H9 (cell line): ENCODE measurements at regions not wholly inside any gene's neighbourhood (a gene's known extent, or its start where the extent isn't known, plus 50 kb on each side); places are given as distances from the start of the nearest gene placed in this dataset.

Experiments used
- DNase-seq: peaks from one replicate; pipeline ENCODE4 v3.0.0-alpha.2; 2017
- H2AFZ ChIP-seq: one replicate; pipeline ENCODE4 v1.6.1; 2013; ENCODE audit warnings: mild to moderate bottlenecking, low read length, control low read depth, moderate library complexity
- H2AK5ac ChIP-seq: 2 replicates; pipeline ENCODE4 v1.6.1; 2013; ENCODE audit warnings: low read length, control low read depth, mixed read lengths; ENCODE audit not compliant: insufficient read length
- H2BK120ac ChIP-seq: one replicate; pipeline ENCODE4 v1.6.1; 2013; ENCODE audit warnings: low read depth, mild to moderate bottlenecking, low read length, control low read depth, inconsistent platforms; ENCODE audit not compliant: poor library complexity, severe bottlenecking
- H2BK12ac ChIP-seq: 2 replicates; pipeline ENCODE4 v1.6.1; 2013; ENCODE audit warnings: low read length, control low read depth, mixed read lengths, low read depth; ENCODE audit not compliant: insufficient read length
- H2BK15ac ChIP-seq: 2 replicates; pipeline ENCODE4 v1.6.1; 2013; ENCODE audit warnings: low read depth, low read length, control low read depth
- H2BK20ac ChIP-seq: one replicate; pipeline ENCODE4 v1.6.1; 2013; ENCODE audit warnings: low read depth, mild to moderate bottlenecking, low read length, control low read depth, inconsistent platforms; ENCODE audit not compliant: poor library complexity, severe bottlenecking
- H2BK5ac ChIP-seq: 2 replicates; pipeline ENCODE4 v1.6.1; 2013; ENCODE audit warnings: low read length, control low read depth, mixed read lengths; ENCODE audit not compliant: insufficient read length
- H3K14ac ChIP-seq: 2 replicates; pipeline ENCODE4 v1.6.1; 2013; ENCODE audit warnings: low read length, control low read depth; ENCODE audit not compliant: insufficient read depth
- H3K18ac ChIP-seq: 2 replicates; pipeline ENCODE4 v1.6.1; 2013; ENCODE audit warnings: low read depth, mild to moderate bottlenecking, mixed read lengths, low read length, control low read depth; ENCODE audit not compliant: insufficient read length
- H3K23ac ChIP-seq: 2 replicates; pipeline ENCODE4 v1.6.1; 2013; ENCODE audit warnings: low read length, control low read depth, mixed read lengths, low read depth; ENCODE audit not compliant: insufficient read length
- H3K23me2 ChIP-seq: 2 replicates; pipeline ENCODE4 v1.6.1; 2013; ENCODE audit warnings: low read depth, mild to moderate bottlenecking, mixed read lengths, low read length, control low read depth; ENCODE audit not compliant: insufficient read length, poor library complexity, severe bottlenecking
- H3K27ac ChIP-seq: 2 replicates; pipeline ENCODE4 v1.5.1; 2013; ENCODE audit warnings: low read length, control low read depth, mixed read lengths, low read depth; ENCODE audit not compliant: insufficient read length
- H3K27me3 ChIP-seq: 2 replicates; pipeline ENCODE4 v1.6.1; 2013; ENCODE audit warnings: low read length, control low read depth, inconsistent platforms; ENCODE audit not compliant: insufficient read depth
- H3K4ac ChIP-seq: 2 replicates; pipeline ENCODE4 v1.6.1; 2013; ENCODE audit warnings: low read depth, mild to moderate bottlenecking, control low read depth, inconsistent platforms, low read length, moderate library complexity
- H3K4me1 ChIP-seq: 2 replicates; pipeline ENCODE4 v1.6.1; 2013; ENCODE audit warnings: low read length, control low read depth, inconsistent platforms; ENCODE audit not compliant: insufficient read depth
- H3K4me2 ChIP-seq: 2 replicates; pipeline ENCODE4 v1.6.1; 2013; ENCODE audit warnings: low read length, control low read depth, mixed read lengths; ENCODE audit not compliant: insufficient read length, insufficient read depth
- H3K56ac ChIP-seq: 2 replicates; pipeline ENCODE4 v1.6.1; 2013; ENCODE audit warnings: low read depth, mild to moderate bottlenecking, mixed read lengths, low read length, control low read depth; ENCODE audit not compliant: insufficient read length
- H3K79me1 ChIP-seq: 2 replicates; pipeline ENCODE4 v1.6.1; 2013; ENCODE audit warnings: low read depth, mild to moderate bottlenecking, moderate library complexity, low read length, control low read depth, inconsistent platforms; ENCODE audit not compliant: insufficient read depth, poor library complexity, severe bottlenecking
- H3K79me2 ChIP-seq: 2 replicates; pipeline ENCODE4 v1.6.1; 2013; ENCODE audit warnings: low read length, control low read depth, inconsistent platforms; ENCODE audit not compliant: insufficient read depth
- H3K9ac ChIP-seq: 2 replicates; pipeline ENCODE4 v1.6.1; 2013; ENCODE audit warnings: low read length, control low read depth, mixed read lengths; ENCODE audit not compliant: insufficient read length; ENCODE audit errors: extremely low read depth
- H3K9me3 ChIP-seq: one replicate; pipeline ENCODE4 v1.6.1; 2013; ENCODE audit warnings: low read depth, low read length, inconsistent platforms; ENCODE audit not compliant: control insufficient read depth
- H3T11ph ChIP-seq: one replicate; pipeline ENCODE4 v1.6.1; 2013; ENCODE audit warnings: mild to moderate bottlenecking, low read length, control low read depth, inconsistent platforms
- H4K20me1 ChIP-seq: one replicate; pipeline ENCODE4 v1.6.1; 2013; ENCODE audit not compliant: control insufficient read depth, insufficient read length, insufficient read depth
- H4K5ac ChIP-seq: 2 replicates; pipeline ENCODE4 v1.6.1; 2013; ENCODE audit warnings: low read depth, mild to moderate bottlenecking, mixed read lengths, low read length, control low read depth; ENCODE audit not compliant: insufficient read length
- H4K8ac ChIP-seq: replicated peaks from 2 replicates; pipeline ENCODE4 v1.6.1; 2013; ENCODE audit warnings: low read length, control low read depth, mixed read lengths, low read depth; ENCODE audit not compliant: insufficient read length
- H4K91ac ChIP-seq: 2 replicates; pipeline ENCODE4 v1.6.1; 2013; ENCODE audit warnings: low read depth, mild to moderate bottlenecking, moderate library complexity, mixed read lengths, low read length, control low read depth; ENCODE audit not compliant: insufficient read length
- H3K27ac Mint-ChIP-seq, 3 experiments: 2 replicates in 2 of 3; 3 replicates in 1 of 3; pipeline ENCODE4 v1.8.0; 2020 to 2021; ENCODE audit warnings: mixed read lengths in 3 of 3, mild to moderate bottlenecking in 1 of 3, moderate library complexity in 1 of 3
- H3K27me3 Mint-ChIP-seq: 2 replicates; pipeline ENCODE4 v1.8.0; 2021; ENCODE audit warnings: low read depth, mild to moderate bottlenecking, moderate library complexity, mixed read lengths
- H3K36me3 Mint-ChIP-seq, 3 experiments: 2 replicates in 2 of 3; 3 replicates in 1 of 3; pipeline ENCODE4 v1.8.0; 2020 to 2021; ENCODE audit warnings: low read depth in 3 of 3, mixed read lengths in 3 of 3; ENCODE audit not compliant: insufficient read depth in 1 of 3
- H3K4me1 Mint-ChIP-seq, 2 experiments: 2 replicates each; pipeline ENCODE4 v1.8.0; 2020; ENCODE audit warnings: mixed read lengths in 2 of 2
- H3K4me3 Mint-ChIP-seq, 2 experiments: 2 replicates in 1 of 2; 3 replicates in 1 of 2; pipeline ENCODE4 v1.8.0; 2020 to 2021; ENCODE audit warnings: mild to moderate bottlenecking in 2 of 2, mixed read lengths in 2 of 2, moderate library complexity in 1 of 2
- H3K9me3 Mint-ChIP-seq, 2 experiments: 2 replicates in 1 of 2; 3 replicates in 1 of 2; pipeline ENCODE4 v1.8.0; 2020; ENCODE audit warnings: mild to moderate bottlenecking in 2 of 2, mixed read lengths in 2 of 2, moderate library complexity in 1 of 2
- CTCF ChIP-seq: fragments of 200-600 bp; sonication (generic); conservative IDR thresholded peaks from 3 replicates; pipeline ENCODE4 v1.8.0; 2021; ENCODE audit warnings: antibody characterized with exemption, mild to moderate bottlenecking
- WGBS: extraction: QIAGEN DNeasy Blood & Tissue Kit; methylation state at CpG from one replicate; pipeline ENCODE4 v1.1.7; 2013; ENCODE audit warnings: missing lambda C conversion rate, low lambda C conversion rate, mixed read lengths; ENCODE audit not compliant: insufficient read length; ENCODE audit errors: extremely low coverage; 5-methylcytosine and 5-hydroxymethylcytosine counted together

DNA sequence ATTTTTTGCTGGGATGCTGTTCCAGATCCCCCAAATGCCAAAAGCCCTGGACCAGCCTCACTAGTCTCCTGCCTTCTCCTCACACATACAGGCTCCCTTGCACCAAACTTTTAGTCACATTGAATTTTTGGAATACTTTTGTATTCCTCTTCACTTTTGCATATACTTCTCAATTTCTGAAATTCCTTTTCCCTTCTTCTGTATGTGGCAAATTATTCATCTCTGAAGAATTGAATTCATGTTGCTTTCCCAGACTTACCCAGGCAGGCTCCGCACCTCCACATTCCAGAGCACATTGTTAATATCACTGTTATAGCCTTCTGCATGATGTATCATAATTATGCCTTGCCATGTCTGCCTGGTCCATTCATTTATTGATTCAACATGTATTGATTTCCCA is 255.3 kb upstream of the POU3F2 start:
- Mint-ChIP-seq H3K9me3 (no peaks in the 10 kb centered on the region), H3K27ac (no peak overlapping the region), H3K4me1 (peaks cover 6 to 11% of the 10 kb centered on the region in 2 experiments), H3K27me3 (no peaks in the 10 kb centered on the region), H3K36me3 (no peaks in the 10 kb centered on the region), H3K4me3 (no peak overlapping the region)
- TF ChIP-seq CTCF = no peak
- H2BK20ac ChIP-seq = no peak overlapping the region
- H3K79me1 ChIP-seq = no peaks in the 10 kb centered on the region
- H3K56ac ChIP-seq = no peak overlapping the region
- no peak overlapping the region for H3K4me2 ChIP-seq
- H3K18ac ChIP-seq = no peak overlapping the region
- H2BK5ac ChIP-seq = no peak overlapping the region
- no peak overlapping the region for H2BK120ac ChIP-seq
- H3K27ac ChIP-seq = no peak overlapping the region
- no peaks in the 10 kb centered on the region for H3K79me2 ChIP-seq
- H3K4ac ChIP-seq = no peak overlapping the region
- H4K20me1 ChIP-seq = no peaks in the 10 kb centered on the region
- no peak overlapping the region for H3K14ac ChIP-seq
- no peak overlapping the region for H2BK12ac ChIP-seq
- H3K23ac ChIP-seq = no peak overlapping the region
- no peak overlapping the region for H3T11ph ChIP-seq
- no peak overlapping the region for H4K91ac ChIP-seq
- DNase-seq = no peak
- H4K8ac ChIP-seq = no peak overlapping the region
- no peaks in the 10 kb centered on the region for H3K27me3 ChIP-seq
- no CpG with 5 or more reads among the region's 1 CpG for WGBS
- H2AFZ ChIP-seq = no peak overlapping the region
- H3K4me1 ChIP-seq = no peaks in the 10 kb centered on the region
- H3K9me3 ChIP-seq = no peaks in the 10 kb centered on the region
- H4K5ac ChIP-seq = no peak overlapping the region
- no peak overlapping the region for H2BK15ac ChIP-seq
- H3K9ac ChIP-seq = no peak overlapping the region
- H2AK5ac ChIP-seq = no peak overlapping the region
- H3K23me2 ChIP-seq = no peaks in the 10 kb centered on the region
